ENCODE measurements at regions not wholly inside any gene's neighbourhood (a gene's known extent, or its start where the extent isn't known, plus 50 kb on each side); places are given as distances from the start of the nearest gene placed in this dataset.
"Not testable (repeated sequence)": the region's sequence is repeated elsewhere in the genome, so short reads cannot be mapped to it uniquely, and the experiment has no call there.

DNA sequence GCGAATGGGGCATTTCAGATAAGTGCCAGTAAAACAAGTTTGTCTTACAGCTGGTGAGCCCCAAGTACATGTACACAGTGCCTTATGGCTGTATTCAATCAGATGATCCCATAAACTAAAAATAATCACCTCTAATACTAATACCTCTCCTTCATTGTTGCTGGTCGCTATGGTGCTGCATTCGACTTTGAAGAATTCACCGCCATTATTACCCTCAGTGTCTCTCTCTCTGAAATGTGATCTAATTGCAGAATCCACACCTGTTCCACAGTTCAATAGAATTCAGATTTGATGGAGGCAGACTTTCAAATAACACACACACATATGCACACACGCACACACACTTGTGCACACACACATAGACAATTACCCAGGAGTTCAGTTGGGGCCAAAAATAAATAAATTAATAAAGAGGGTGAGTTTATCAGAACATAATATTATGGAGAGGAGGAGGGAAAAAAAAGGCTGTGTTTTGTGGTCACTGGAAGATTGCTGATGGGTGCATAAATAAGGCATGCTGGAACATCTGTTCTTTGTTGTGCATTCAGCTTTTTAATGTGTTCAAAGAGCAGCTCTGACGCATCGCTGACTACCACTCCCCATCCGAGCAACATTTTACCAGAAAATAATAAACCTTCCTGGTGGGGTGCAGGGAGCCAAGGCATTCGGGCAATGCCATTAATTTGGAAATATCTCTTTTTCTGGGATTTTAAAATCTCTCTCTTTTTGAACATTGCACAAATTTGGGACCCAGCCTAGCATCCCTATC, 235.7 kb downstream of the SATB1 start:
- DNase-seq (ENCODE audit: low read depth): no peak

DNA sequence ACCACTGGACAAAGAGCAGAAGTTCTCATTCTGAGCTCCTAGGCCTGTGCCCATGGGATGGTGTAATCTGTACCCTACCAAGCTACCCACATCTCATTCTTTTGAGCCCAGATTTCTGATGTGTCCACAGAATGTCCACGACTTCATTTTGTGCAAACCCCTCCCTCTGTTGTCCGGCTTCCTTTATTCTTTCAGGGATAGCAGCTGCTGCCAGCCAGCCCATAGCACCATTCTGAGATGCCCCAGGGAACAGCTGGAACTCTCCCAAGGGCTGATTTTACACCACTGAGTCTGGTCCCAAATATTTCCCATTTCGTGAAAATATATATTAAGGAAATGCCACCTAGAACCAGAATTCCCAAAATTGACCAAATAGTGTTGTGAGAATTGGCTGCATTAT, 236.6 kb downstream of the SATB1 start:
- DNase-seq (ENCODE audit: low read depth): no peak

DNA sequence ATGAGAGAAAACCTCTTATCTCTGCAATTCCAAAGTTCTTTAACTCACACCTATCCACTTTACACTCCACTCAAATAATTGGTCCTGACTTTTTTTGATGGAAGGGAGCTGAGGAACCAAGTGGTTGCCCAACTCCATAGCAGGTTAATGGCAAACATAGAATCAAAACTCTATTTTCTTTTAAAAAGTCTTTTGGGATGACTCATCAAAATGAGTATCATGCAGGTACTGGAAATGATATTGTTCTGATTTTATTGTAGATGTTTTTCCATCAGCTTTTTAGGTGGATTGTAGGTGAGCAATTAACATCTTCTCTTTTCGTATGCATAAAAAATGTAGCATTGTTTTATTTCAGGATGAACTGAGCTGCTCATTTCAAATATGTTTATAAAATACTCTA, 239.5 kb downstream of the SATB1 start:
- no peak for DNase-seq (ENCODE audit: low read depth)

DNA sequence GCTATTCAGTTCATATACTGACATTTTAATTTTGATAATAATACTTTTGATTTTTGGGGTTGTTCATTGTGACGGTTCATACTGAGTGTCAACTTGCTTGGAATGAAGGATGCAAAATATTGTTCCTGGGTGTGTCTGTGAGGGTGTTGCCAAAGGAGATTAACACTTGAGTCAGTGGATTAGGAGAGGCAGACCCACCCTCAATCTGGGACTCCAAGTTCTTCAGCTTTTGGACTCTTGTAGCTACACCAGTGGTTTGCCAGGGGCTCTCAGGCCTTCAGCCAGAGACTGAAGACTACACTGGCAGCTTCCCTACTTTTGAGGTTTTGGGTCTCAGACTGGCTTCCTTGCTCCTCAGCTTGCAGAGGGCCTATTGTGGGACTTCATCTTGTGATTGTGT, 242.2 kb downstream of the SATB1 start:
- DNase-seq (ENCODE audit: low read depth): not testable (repeated sequence)

DNA sequence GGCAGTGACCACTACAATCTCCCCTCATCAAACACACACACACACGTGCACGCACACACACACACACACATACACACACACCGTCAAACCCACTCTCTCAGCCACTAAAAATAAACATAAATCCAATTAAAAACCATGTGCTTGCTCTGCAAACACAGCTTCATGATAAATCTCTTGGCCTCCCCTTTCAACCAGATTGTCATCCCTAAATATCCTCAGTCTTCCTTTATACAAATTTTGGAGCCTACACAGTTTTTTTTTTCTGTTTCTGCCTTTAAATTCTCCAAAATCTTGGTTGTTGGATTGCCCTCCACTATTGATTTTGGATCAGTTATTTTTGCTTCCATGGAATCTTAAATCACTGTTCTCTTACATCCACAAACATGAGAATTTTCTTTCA, 245.6 kb downstream of the SATB1 start:
- no peak for DNase-seq (ENCODE audit: low read depth)

DNA sequence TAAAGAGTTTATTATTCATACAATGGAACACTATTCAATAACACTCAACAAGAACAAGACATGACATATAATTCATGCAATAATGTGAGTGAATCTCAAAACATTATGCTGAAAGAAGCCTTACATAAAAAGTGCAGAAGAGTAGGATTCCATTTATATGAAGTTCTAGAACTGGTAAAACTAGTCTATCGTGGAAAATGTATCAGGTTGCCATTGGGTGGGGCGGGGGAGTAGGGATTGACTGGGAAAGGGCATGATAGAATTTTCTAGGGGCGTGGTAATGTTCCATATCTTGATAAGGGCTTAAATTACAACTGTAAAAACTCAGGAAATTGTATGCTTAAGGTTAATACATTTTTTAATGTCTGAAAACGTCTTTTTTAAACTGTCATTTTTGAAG, 247.9 kb downstream of the SATB1 start:
- no peak for DNase-seq (ENCODE audit: low read depth)

DNA sequence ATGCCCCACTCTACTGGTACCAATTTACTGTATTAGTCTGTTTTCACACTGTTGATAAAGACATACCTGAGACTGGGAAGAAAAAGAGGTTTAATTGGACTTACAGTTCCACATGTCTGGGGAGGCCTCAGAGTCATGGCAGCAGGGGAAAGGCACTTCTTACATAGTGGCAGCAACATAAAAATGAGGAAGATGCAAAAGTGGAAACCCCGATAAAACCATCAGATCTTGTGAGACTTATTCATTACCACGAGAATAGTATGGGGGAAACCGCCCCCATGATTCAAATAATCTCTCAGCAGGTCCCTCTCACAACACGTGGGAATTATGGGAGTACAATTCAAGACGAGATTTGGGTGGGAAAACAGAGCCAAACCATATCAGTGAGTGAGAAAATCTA, 251.2 kb downstream of the SATB1 start:
- not testable (repeated sequence) for DNase-seq (ENCODE audit: low read depth)

DNA sequence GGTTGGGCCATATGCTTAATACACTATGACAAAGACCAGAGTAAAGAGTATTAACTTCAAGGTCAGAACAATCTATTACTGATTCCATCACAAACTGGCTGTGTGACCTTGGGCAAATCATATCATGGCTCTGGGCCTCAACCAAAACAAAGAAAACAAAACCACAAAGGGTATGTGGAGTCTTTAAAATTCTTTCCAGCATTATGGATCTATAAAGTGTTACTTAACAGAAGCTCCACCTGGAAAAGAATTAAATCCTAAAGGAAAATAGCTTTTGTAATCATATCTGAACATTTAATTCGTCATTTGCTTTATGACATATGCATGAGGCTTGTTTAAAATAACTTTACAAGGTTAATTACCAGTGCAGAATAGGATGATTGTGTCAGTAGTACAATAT, 265.5 kb downstream of the SATB1 start:
- DNase-seq (ENCODE audit: low read depth): no peak

DNA sequence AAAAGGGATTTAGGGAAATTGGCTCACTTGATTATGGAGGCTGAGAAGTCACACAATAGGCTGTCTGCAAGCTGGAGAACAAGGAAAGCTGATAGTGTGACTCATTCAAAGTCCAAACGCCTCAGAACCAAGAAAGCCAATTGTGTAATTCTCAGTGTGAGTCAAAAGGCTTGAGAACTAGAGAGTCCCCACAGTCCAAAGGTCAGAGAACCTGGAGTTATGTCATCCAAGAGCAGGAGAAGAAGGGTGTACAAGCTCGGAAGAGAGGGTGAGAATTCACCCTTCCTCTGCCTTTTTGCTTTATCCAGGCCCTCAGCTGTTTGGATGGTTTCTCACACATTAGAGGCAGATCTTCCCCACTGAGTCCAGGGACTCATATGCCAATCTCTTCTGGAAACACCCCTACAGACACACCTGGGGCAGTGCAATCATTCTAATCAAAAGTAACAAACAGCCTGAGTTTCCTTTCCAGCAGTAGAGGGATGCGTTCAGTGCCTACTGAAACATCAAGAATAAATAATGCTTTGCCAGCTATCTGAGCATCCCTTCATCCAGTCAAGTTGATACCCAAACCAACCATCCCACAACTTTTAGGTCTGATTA, 271.5 kb downstream of the SATB1 start:
- no peak for DNase-seq (ENCODE audit: low read depth)

DNA sequence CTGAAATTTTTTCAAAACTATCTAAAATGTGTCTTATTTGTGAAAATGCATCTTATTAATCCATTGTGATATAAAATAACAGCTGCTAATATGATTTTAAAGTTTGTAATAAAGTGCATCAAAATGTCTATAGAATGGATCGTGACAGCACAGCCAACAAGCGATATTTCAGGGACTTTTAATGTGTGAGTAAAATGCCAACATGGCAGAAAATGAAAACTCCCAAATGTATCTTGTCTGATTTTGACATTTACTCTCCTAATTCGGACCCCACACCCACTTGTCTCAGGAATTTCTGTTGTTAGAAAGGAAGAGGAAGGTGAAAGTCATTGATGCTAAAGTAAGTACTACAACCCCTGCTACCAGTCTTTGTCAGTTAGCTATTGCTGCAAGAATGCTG, 273.9 kb downstream of the SATB1 start:
- no peak for DNase-seq (ENCODE audit: low read depth)

DNA sequence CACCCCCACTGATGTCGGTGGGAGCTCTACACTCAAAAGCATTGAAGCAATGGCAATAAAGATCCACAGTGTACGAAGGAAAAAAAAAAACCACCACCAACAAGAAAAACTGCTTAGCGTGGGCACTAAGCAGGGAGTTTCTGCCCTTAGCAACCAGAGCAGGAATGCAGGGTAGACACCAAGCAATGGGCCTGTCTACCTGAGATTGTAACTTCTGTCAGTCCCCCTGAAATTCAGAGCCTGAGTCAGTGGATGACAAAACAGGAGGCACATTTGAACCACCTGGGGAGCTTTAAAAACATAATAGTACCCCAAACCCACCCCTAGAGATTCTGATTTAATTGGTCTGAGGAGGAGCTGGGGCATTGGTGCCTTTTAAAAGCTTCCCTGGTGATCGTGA, 275.2 kb downstream of the SATB1 start:
- no peak for DNase-seq (ENCODE audit: low read depth)

DNA sequence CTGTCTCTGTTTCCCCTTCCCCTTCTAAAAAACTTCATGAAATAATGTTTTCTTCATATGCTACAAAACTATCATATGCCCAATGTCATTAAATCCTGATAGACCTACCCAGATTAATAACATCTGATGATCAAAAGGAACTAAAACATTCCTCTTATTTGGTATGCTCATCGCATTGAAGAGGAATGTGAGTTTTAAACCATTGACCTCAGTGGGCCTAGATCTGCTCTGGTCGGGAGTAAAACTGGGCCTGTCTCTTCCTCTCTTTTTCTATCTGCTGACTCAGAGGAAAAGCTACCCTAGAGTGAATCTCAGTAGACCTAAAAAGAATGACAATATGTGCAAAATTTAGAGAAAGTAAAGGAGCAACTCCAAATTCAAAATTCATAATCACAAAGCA, 275.8 kb downstream of the SATB1 start:
- DNase-seq (ENCODE audit: low read depth): no peak

DNA sequence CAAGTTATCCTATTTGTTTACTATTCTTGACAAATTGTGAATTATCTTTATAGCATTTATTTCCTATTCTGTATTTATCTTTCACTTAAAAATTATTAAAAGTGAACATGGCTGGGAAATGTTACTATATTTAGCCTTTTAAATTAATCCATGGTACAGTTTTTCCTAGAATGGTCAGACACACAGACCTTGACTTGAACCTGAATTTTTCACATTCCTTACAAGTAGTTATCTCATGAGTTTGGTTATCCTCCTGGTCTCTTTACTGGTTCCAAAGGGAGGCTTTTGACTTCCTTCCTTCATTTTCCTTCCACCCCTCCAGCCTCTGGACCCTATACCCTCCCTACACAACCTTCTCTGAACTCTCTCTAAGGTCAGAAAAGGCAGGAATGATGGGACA, 280.6 kb downstream of the SATB1 start:
- DNase-seq (ENCODE audit: low read depth): no peak

DNA sequence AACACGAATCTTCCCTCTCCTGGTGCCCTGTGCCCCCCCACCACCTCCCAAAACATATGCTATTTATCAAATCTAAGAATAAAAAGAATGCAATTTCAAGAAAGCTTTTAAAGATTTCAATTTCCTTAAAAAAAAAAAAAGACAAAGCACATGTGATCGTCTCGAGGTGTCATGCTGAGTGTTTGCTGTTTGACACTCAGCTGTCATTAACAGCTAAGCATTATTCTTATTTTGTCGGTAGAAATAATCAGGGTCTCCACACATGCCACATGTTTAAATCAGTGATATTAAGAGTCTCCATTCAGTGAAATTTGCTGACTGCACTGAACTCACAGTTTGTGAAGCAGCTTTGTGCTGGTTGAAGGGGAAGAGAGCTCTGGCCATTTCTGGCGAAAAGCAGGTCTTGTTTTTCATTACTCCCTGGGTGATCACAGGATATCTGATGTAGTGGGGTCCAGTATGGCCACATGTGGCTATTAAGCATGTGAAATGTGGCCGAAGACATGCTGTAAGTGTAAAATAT, 281.8 kb downstream of the SATB1 start:
- no peak for DNase-seq (ENCODE audit: low read depth)

DNA sequence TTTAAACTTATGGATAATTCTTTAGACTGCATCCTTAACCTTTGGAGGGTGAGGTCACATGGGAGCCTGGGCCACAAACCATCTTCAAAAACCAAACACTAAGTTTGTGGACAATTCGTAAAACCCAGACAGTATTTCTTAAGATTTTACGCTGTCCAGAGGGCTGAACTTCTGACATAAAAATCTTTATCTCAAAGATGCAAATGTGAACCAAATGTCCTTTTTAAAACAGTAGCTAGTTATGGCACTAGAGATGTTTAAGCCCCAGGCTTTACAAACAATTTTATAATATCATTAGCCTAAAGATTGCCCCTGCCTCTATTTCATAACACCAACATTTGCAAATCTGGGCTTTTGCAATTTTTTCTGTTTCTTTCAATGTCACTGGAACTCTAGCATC, 287.2 kb downstream of the SATB1 start:
- no peak for DNase-seq (ENCODE audit: low read depth)

DNA sequence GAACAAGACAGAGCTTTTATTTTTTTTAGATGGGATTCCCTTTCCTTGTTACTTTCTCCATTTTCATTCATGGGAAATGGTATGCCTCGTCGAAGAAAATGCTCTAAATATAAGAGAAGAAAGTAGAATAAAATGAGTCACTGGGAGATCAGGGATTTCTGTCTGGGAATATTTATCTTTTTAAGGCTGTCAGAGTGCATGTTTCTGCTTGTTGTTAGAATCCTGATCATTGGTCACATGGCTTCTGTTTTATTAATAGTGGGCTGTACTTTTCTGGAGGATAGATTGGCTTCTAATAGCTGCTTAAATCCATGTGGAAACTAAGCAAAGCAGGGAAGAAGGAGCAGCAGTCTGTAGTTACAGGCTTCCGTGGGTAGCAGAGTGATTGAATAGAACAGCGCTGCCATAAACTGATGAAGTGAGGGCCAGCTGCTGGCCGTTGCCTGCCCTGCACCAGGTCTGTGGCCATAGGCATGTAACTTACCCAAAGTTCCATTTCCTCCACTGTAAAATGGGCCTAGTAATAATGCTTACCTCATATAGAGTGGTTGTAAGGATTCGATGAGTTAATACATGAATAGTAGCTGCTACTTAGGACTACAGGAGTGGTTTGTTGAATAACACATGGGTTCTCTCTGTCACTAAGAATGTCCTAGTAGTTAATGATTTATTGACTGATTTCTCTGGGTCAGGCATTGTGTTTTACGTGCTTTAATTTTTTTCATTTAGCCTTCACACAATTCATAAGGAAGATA, 289.9 kb downstream of the SATB1 start:
- DNase-seq (ENCODE audit: low read depth): no peak

DNA sequence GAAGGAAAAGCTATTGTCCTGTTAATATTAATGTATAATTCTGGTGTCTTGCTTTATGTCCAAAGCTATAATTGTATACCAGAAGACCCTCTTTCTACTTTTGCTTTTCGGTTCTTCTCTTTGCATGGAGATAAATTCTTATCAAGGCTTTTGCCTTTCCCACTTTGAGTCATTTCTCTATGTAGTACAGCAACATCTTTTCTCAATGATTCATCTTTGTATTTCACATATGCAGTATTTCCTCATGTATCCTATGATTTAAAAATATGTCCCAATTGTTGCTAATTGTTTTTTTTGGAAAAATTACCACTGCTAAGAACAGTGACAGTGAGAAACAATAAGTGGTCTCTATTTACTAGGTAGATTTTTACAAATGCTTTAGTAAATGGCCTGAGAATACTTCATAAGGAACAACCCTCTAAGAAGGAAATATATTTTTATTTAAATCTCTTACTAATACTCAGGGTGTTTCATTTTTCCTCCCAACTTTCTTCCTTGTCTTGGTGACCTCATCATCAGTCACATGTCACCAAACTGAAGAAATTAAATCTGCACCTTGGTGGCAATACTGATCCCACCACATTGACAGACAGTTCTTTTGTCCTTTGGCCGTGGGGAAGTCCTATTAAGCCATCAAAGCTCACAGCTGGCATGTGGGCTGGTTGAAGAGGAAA, 290.6 kb downstream of the SATB1 start:
- no peak for DNase-seq (ENCODE audit: low read depth)

DNA sequence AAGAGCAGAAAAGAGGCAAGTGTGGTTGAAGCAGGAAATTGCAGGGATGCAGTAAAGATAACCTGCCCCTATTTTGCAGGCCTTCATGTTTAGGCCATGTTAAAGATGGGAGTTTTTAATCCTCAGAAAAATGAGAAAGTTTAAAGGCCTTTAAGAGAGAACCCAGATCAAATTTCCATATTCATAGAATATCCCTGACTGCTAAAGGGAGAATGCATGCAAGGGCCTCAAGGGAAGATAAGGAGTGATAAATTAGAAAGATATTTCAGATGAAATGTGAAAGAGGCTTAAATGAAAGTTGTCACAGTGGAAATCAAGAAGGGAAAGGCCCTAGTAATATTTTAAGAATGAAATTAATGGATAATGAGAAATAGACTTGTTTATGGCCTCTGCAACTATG, 292.1 kb downstream of the SATB1 start:
- no peak for DNase-seq (ENCODE audit: low read depth)

DNA sequence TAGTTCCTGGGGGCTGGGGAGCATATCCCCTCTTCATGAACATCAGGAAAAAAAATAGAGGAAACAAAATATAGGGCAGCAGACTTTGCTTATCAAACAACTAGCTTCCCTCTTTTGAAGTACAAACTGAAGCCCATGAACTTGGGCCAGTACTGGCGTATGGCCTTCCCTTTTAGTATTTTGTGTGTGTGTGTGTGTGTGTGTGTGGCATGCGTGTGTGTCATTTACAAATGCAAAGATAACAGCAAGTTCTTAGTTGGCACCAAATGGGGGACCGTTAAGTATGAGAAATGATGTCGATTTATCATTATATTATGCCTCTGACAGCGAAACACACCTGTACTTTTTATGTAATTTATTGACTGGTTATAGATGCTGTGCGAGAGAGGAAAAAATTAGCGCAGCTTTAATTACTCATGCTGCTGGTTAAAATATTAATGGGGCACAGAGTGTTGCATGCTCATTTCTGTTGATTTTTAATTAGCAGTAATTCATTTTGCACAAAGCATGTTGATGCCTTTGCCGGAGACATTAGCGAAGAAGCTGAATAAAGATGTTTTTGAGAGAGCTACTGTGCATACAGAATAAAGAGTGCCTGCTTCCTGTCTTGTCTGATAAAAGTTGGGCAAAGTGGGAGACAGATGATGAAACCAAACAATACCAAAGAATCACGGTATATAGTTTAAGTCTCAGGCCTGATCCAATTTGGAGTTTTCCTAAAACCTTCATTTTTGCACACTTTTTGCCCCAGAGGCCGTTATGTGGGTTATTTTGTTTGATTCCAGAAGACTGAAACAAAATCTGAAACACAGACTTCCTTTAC, 297.1 kb downstream of the SATB1 start:
- DNase-seq (ENCODE audit: low read depth): no peak

DNA sequence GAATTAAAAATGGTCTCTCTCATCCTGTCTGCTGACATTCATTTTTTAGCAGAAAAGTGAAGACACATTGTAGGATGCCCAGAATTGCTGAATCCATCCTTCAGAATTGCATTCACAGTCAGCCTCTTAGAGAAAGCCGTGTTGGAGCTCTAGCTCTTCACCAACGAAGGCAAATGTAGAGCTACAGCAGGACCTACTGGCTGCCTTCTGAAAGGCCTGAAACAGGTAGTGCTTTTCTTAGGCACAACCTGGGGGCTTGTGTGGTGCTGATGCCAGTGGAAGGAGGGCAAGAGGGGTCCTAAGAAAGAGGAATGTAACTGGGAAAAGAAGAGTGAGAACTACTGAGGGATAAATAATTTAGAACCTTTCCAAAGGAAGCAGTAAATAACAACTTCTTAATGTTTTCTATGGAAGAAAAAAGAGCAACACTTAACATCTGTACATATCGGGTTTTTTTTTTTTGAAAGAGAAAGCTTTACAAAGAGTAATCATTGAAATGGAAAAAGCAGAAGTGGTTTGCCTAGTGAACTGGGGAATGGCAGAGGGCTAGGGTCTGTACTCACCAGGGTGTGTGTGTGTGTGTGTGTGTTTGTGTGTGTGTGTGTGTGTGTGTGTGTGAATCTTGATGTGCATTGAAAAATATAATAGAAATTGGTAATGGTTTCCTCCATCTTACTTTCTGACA, 297.8 kb downstream of the SATB1 start:
- DNase-seq (ENCODE audit: low read depth): no peak

DNA sequence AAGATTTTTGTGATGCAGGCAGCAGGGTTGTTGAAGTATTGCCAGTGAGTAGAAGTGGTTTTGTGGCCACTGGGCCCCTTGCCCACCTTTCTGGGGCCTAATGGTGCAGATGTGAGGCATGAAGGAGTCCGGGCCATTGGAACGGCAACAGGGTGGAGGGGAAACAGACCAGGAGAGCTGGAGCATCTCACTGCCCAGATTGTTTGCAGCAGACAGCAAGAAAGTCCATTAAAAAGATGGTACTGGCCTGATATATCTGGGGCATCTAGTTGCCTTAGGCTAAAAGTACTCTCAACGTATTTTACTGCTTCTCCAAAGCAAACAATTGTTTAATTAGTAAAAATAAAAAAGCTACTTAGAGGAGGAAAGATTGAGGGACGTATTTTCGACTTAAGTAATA, 298.4 kb downstream of the SATB1 start:
- no peak for DNase-seq (ENCODE audit: low read depth)

All from activated gamma-delta T cell treated with anti-CD3 and anti-CD28 coated beads, Interleukin-2, amount 50 U/mL, for 16 hours (primary cell).